Choroid plexus epithelial cell (primary cell): ENCODE measurements at regions not wholly inside any gene's neighbourhood (a gene's known extent, or its start where the extent isn't known, plus 50 kb on each side); places are given as distances from the start of the nearest gene placed in this dataset.

ENCODE experiments used
- DNase-seq: peaks from one replicate; pipeline ENCODE4 v3.0.0-alpha.2; 2010; ENCODE audit warnings: low read depth
- H3K4me3 ChIP-seq: 2 replicates; pipeline ENCODE4 v1.5.1; 2011; ENCODE audit warnings: low read depth, mild to moderate bottlenecking, control low read depth, low read length, moderate library complexity
- TF ChIP-seq, protein P1 (sequence below): conservative IDR thresholded peaks from 2 replicates; pipeline ENCODE4 v1.5.1; 2011; ENCODE audit warnings: low read depth, mild to moderate bottlenecking, control low read depth, inconsistent platforms, low read length, moderate library complexity

DNA sequence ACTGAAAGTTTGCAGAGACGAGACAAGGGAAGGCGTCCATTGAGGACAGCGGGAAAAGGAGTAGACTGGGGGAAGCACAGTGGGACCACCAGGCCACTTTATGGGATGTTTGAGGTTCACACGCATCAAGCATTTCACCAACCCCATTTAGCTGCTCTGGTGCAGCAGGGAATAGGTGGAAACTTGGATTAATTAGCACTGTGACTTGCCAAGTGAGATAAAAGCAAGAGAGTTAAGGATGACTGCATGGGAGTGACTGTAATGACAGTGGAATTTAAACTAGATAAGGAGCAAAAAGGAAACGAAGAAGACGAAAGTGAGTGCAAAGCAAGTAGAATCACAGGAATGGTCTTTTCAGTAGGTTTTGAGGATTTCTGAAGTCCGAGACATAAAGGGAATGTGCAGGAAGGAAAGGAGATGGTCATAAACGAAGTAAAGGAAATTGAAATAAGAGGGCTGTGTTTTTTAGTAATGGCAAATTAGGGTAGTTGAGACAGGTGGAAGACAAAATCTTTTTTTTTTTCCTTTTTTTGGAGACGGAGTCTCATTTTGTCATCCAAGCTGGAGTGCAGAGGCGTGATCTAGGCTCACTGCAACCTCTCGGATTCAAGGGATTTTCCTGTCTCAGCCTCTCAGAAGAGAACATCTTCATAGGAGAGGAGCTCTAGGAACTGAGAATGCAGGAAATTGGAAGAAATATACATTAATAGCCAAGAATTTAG lies 119.0 kb upstream of the MAP9 start:
- DNase-seq: no peak
- TF ChIP-seq, protein P1, sequence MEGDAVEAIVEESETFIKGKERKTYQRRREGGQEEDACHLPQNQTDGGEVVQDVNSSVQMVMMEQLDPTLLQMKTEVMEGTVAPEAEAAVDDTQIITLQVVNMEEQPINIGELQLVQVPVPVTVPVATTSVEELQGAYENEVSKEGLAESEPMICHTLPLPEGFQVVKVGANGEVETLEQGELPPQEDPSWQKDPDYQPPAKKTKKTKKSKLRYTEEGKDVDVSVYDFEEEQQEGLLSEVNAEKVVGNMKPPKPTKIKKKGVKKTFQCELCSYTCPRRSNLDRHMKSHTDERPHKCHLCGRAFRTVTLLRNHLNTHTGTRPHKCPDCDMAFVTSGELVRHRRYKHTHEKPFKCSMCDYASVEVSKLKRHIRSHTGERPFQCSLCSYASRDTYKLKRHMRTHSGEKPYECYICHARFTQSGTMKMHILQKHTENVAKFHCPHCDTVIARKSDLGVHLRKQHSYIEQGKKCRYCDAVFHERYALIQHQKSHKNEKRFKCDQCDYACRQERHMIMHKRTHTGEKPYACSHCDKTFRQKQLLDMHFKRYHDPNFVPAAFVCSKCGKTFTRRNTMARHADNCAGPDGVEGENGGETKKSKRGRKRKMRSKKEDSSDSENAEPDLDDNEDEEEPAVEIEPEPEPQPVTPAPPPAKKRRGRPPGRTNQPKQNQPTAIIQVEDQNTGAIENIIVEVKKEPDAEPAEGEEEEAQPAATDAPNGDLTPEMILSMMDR: no peak
- H3K4me3 ChIP-seq: no peak overlapping the region

DNA sequence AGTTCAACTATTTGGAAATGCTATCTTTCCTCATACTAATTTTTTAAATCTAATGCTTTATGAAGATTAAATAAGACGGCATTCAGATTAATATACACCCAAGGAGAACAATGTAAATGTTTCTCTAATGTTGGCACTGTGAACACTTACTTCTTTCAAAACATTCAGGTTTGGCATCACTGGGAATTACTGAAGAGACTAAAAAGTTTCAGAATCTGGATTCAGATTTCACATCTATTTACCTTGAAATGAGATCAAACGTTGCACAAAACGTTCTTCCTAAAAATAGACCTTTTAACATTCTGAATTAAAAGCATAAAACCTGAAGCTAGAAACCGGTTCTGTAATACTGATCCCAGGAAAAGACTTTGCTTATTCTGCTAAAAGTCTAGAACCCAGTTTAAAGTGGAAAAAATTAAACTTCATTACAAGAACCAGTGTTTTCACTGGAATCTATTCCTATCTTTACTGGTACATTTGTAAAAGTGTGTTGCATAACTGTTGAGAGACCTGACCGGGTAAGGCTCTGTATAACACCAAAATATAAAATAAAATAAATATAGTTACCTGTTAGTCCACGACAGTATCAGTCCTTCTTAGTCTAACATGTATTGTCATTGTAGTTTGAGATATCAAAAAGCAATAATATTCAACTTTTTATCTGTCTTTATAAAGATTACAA lies 117.4 kb upstream of the MAP9 start:
- DNase-seq: no peak
- TF ChIP-seq, protein P1: no peak
- H3K4me3 ChIP-seq: no peak overlapping the region

DNA sequence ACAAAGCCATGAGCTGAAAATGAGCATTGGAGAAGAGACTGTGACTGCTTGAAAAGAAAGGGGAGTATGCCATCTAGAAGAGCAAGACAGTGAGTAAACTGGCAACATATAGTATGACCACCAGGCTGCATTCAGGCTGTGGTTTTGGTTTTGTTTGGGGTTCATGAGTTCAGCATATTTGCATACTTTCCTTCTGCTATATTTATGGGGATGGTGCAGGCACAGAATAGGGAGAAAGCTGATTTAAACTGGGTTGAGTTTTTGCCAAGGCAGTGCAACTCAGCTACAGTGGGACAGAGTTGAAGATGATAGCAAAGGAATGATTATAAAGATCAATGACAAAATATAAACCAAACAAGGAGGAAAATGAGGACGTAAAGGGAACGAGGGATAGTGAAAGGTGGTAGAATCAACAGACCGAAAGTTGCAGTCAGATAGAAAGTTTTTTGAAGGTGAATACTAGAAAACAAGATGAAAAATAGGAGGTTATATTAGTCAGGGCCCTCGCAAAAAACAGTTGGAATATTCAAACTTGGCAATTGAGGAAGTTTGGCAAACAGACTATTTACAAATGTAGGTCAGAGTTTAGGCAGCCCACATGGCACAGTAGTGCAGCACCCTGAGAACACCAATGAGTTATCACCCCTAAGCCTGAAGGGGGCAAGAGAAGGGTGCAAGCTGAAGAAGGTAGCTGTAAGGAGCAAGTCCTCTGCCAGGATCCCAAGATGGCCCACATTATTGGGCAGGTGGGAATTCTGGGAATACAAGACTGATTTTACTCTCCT lies 114.8 kb upstream of the MAP9 start:
- peak; percentile 23 for DNase-seq
- TF ChIP-seq, protein P1: no peak
- H3K4me3 ChIP-seq: no peak overlapping the region

DNA sequence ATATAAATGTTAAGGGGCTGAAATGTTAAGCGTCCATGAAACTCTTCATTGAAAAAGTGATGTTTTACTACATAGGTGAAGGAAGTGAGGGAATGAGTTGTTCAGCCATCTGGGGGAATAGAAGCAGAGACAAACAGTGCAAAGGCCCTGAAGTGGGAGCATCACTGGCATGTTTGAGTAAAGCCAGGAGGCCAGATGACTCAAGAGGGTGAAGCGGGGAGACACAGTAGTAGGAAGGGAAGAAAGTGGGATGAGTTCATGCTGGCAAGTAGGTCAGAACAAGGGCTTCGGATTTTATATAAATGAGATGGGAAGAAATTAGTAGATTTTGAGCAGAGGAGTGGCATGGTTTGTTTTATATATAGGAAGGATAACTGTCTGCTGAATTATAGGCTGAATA lies 112.5 kb upstream of the MAP9 start:
- TF ChIP-seq, protein P1: no peak
- H3K4me3 ChIP-seq: no peak overlapping the region
- DNase-seq: no peak

DNA sequence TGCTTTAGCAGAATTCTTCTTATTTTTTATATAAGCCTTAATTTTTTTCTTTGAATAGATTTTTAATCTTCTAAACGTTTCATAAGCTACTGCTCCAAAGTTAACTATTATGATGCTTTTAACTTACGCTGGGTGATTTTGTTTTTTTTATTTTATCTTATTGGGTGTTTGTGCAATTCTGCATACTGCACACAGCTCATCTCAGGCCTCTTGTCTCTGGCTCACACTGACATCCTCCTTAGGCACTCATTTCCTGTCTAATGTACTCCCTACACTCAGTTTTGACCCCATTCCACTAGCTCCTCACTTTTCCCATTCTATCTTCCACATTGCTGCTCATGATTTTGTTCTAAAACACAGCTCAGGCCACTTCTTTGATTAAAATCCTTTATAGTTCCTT lies 111.9 kb upstream of the MAP9 start:
- no peak for DNase-seq
- TF ChIP-seq, protein P1: no peak
- no peak overlapping the region for H3K4me3 ChIP-seq

DNA sequence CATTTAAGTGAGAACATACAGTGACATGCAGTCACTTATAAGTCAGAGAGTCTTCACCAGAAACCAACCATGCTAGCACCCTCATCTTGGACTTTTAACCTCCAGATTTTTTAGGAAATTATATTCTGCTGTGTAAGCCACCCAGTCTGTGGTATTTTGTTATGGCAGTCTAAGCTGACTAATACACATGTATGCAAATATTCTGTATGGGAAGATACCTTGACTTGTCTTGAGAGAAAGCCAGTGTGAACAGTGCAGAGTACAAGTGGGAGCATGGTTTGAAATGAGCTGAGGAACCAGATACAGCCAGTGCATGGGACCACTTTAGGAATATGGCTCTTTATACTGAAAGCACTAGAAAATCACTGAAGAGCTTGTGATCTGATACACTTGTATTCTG lies 110.4 kb upstream of the MAP9 start:
- DNase-seq: no peak
- TF ChIP-seq, protein P1: no peak
- no peak overlapping the region for H3K4me3 ChIP-seq
